ENCODE measurements at regions not wholly inside any gene's neighbourhood (a gene's known extent, or its start where the extent isn't known, plus 50 kb on each side); places are given as distances from the start of the nearest gene placed in this dataset.

GRCh38 chr18:56021809-56022195 lies 433.8 kb upstream of the TCF4 start:
- H3K27me3 Mint-ChIP-seq (ENCODE audit: low read depth): no peaks in the 10 kb centered on the region
- CTCF ChIA-PET: interaction anchor here (0.7 kb wide), 1 partner anchor 85 kb away, joined by 3 read pairs; no protein-coding TSS in a partner anchor
- no peak overlapping the region for H3K27ac Mint-ChIP-seq
- DNase-seq: no peak
- no peaks in the 10 kb centered on the region for H3K9me3 Mint-ChIP-seq
- intact Hi-C loops (cut with micrococcal nuclease): no loop called here
- no peaks in the 10 kb centered on the region for H3K36me3 Mint-ChIP-seq (ENCODE audit: low read depth)
- H3K4me1 Mint-ChIP-seq (ENCODE audit: low read depth): no peaks in the 10 kb centered on the region
- H3K4me3 Mint-ChIP-seq: no peak overlapping the region

DNA sequence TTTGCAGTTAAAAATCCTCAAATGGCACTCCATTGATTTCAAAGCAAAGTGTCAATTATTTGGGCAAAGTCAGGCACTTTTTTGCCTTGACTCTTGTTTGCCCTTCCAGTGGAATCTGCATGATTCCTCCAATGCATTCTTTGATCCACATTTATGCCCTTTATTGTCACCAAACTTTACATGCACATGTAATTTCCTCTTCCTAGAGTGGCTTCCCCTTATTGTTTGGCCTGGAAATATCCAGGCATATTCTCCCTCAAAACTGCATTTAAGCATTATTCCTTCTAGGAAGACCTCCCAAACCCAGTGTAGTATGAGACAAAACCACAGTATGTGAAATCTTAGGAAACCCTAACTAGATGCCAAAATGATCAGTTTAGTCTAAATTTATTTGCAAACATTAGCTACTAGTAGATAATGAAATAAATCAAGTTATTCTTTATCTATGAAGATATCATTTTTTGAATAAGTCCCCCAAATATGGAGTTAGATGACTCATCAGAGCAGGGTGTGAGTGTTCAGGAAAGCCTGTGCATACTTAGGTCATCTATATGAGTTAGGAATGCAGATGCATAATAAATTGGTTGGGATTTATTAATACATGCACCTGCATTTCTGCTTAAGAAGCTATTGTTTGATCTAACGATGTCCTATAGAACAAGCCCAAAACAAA lies 433.3 kb upstream of the TCF4 start:
- no peak for DNase-seq
- Mint-ChIP-seq H3K9me3 (no peaks in the 10 kb centered on the region), H3K27me3 (ENCODE audit: low read depth) (no peaks in the 10 kb centered on the region), H3K27ac (no peak overlapping the region), H3K36me3 (ENCODE audit: low read depth) (no peaks in the 10 kb centered on the region), H3K4me1 (ENCODE audit: low read depth) (no peaks in the 10 kb centered on the region), H3K4me3 (no peak overlapping the region)
- CTCF ChIA-PET: no interaction called here
- intact Hi-C loops (cut with micrococcal nuclease): no loop called here

GRCh38 chr18:56019908-56020307 lies 431.9 kb upstream of the TCF4 start:
- Mint-ChIP-seq H3K4me3 (no peak overlapping the region), H3K36me3 (ENCODE audit: low read depth) (no peaks in the 10 kb centered on the region), H3K27ac (no peak overlapping the region), H3K9me3 (no peaks in the 10 kb centered on the region), H3K27me3 (ENCODE audit: low read depth) (no peaks in the 10 kb centered on the region), H3K4me1 (ENCODE audit: low read depth) (no peaks in the 10 kb centered on the region)
- CTCF ChIA-PET: no interaction called here
- intact Hi-C loops (cut with micrococcal nuclease): no loop called here
- no peak for DNase-seq

DNA sequence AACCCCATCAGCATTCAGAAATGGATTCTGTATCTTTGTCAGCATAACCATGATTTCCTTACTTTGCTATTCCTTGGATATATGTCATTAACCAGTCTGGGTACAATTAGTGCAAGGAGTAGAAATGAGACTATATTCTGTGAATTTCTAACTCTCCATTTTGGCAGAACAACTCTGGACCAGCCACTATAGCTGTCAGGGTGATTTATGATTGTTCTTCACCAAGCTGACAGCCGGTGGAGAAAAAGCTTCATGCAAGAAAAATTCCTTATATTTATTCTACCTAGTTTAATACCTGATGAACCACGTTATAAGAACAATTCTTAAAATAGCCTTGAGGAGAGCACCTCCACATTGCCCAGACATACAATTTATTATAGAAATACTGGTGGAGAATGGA lies 431.2 kb upstream of the TCF4 start:
- H3K27ac Mint-ChIP-seq: no peak overlapping the region
- H3K36me3 Mint-ChIP-seq (ENCODE audit: low read depth): no peaks in the 10 kb centered on the region
- intact Hi-C loops (cut with micrococcal nuclease): no loop called here
- no peaks in the 10 kb centered on the region for H3K27me3 Mint-ChIP-seq (ENCODE audit: low read depth)
- H3K4me3 Mint-ChIP-seq: no peak overlapping the region
- no peaks in the 10 kb centered on the region for H3K4me1 Mint-ChIP-seq (ENCODE audit: low read depth)
- H3K9me3 Mint-ChIP-seq: no peaks in the 10 kb centered on the region
- CTCF ChIA-PET: no interaction called here
- no peak for DNase-seq

DNA sequence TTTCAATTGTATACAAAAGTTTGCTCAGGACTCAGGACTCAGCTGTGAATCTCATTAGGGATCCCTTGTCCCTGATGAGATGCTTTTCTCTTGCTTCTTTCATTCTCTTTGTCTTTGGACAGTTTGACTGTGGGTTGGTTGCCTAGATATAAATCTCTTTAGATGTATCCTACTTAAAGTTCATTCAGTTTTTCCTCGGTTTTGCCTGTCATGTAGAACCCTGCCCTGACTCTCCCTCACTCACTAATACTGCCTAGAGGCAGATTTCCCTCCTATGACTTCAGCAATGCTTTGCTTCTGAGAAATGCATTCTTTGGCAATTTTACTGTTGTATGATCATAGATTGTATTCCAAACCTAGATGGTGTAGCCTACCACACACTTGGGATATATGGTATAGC lies 421.4 kb upstream of the TCF4 start:
- intact Hi-C loops (cut with micrococcal nuclease): no loop called here
- no peaks in the 10 kb centered on the region for H3K27me3 Mint-ChIP-seq (ENCODE audit: low read depth)
- CTCF ChIA-PET: no interaction called here
- no peak overlapping the region for H3K4me3 Mint-ChIP-seq
- DNase-seq: no peak
- H3K9me3 Mint-ChIP-seq: peaks cover 18% of the 10 kb centered on the region
- H3K27ac Mint-ChIP-seq: no peak overlapping the region
- no peaks in the 10 kb centered on the region for H3K36me3 Mint-ChIP-seq (ENCODE audit: low read depth)
- no peaks in the 10 kb centered on the region for H3K4me1 Mint-ChIP-seq (ENCODE audit: low read depth)

DNA sequence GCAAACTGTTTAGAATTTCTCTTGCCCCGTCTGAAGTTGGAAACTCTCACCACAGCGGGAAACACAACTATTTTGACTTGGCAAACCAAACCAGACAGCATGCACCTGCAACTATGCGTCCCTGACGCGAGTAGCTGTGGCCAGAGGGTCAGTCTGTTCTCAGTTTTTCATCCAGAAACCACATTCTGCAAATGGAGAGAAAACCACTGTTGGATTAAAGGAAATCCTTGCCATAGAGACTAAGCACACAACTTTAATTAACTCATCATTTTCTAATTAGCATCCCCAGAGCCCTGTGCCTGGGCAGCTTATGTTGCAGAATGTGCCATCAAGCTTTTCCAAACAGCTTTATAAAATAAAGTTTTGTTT lies 415.7 kb upstream of the TCF4 start:
- Mint-ChIP-seq H3K36me3 (ENCODE audit: low read depth) (no peaks in the 10 kb centered on the region), H3K27ac (no peak overlapping the region), H3K27me3 (ENCODE audit: low read depth) (no peaks in the 10 kb centered on the region), H3K4me1 (ENCODE audit: low read depth) (no peaks in the 10 kb centered on the region), H3K4me3 (no peak overlapping the region), H3K9me3 (no peaks in the 10 kb centered on the region)
- DNase-seq: no peak
- CTCF ChIA-PET: no interaction called here
- intact Hi-C loops (cut with micrococcal nuclease): no loop called here

DNA sequence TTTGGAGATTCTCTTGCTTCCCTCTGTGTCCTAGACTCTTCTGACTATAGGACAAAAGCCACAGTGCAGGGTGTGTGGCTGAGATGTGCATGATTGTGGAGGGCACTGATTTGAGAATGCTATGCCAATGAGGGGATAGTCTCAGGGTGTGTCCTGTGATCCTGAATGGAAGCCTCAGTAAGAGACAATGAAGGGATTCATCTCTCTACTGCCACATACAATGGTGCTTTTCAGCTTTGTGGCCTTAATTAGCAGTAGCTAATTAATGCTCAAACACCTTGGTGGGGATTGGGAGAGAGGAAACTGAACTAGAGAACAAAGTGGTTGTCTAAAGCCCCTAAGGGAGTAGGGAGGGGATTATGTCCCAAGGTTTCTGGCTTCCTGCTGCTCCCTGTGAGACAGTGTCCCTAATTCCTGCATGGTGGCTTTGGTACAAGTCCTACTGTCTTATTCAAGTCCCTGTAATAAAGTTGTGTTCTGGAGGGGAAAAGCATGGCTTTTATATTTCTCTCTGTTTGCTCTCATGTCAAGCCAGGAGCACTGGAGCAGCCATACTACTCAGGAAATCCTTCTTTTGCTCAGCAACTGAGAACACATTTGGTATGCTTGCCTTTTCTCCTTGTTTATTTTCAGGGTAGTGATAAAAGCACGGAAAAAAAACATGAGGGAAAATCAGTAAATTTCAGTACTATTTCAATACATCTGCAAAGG lies 415.2 kb upstream of the TCF4 start:
- H3K9me3 Mint-ChIP-seq: no peaks in the 10 kb centered on the region
- H3K36me3 Mint-ChIP-seq (ENCODE audit: low read depth): no peaks in the 10 kb centered on the region
- no peak overlapping the region for H3K4me3 Mint-ChIP-seq
- DNase-seq: no peak
- CTCF ChIA-PET: no interaction called here
- intact Hi-C loops (cut with micrococcal nuclease): no loop called here
- H3K27ac Mint-ChIP-seq: no peak overlapping the region
- H3K4me1 Mint-ChIP-seq (ENCODE audit: low read depth): no peaks in the 10 kb centered on the region
- H3K27me3 Mint-ChIP-seq (ENCODE audit: low read depth): no peaks in the 10 kb centered on the region

DNA sequence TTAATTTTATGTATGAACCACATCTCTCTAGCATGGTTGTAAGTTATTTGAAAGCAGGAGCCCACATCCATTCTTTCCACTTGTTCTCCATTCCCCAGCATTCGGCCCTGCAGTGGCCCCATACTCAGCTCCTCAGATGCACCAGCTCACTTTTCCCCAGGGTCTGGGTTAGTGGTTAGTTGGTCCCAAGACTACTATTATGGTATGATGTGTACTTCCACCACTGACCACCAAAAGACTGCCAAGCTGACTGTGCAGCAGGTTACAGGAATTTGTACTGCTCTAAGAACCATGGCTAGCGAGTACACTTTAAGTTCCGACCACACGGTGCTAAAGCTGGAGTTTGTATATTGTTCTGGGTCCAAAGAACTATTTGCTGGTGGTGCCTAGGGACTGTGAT lies 413.6 kb upstream of the TCF4 start:
- Mint-ChIP-seq H3K36me3 (ENCODE audit: low read depth) (no peaks in the 10 kb centered on the region), H3K9me3 (no peaks in the 10 kb centered on the region), H3K4me1 (ENCODE audit: low read depth) (no peaks in the 10 kb centered on the region), H3K4me3 (no peak overlapping the region), H3K27me3 (ENCODE audit: low read depth) (no peaks in the 10 kb centered on the region), H3K27ac (no peak overlapping the region)
- intact Hi-C loops (cut with micrococcal nuclease): no loop called here
- DNase-seq: no peak
- CTCF ChIA-PET: no interaction called here

- Mint-ChIP-seq H3K4me1 (ENCODE audit: low read depth) (no peaks in the 10 kb centered on the region), H3K9me3 (no peaks in the 10 kb centered on the region), H3K4me3 (no peak overlapping the region), H3K36me3 (ENCODE audit: low read depth) (no peaks in the 10 kb centered on the region), H3K27me3 (ENCODE audit: low read depth) (no peaks in the 10 kb centered on the region), H3K27ac (no peak overlapping the region)
- no peak for DNase-seq
- CTCF ChIA-PET: no interaction called here
- intact Hi-C loops (cut with micrococcal nuclease): no loop called here
These were observed 412.0 kb upstream of the TCF4 start for GRCh38 chr18:56000041-56000440.

DNA sequence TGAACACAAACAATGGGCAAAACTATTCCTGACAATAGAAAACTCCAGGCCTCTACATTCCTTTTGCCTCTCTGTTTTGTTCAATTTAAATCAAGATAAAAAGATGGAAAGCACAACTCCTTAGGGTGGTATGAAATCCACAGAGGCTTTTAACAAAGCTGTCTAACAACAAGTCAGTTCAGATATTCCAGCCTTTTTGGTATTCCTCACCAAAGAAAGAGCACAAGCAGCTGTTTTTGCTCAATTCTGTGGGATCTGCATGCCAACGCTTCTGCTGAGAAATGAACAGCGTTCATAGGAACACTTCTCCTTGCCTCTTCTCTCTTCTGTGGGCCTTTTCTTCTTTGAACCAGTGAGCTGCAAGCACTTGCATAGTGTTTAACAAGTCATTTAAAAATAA lies 411.6 kb upstream of the TCF4 start:
- Mint-ChIP-seq H3K27ac (no peak overlapping the region), H3K9me3 (no peaks in the 10 kb centered on the region), H3K4me3 (no peak overlapping the region), H3K4me1 (ENCODE audit: low read depth) (no peaks in the 10 kb centered on the region), H3K36me3 (ENCODE audit: low read depth) (no peaks in the 10 kb centered on the region), H3K27me3 (ENCODE audit: low read depth) (no peaks in the 10 kb centered on the region)
- intact Hi-C loops (cut with micrococcal nuclease): no loop called here
- no peak for DNase-seq
- CTCF ChIA-PET: no interaction called here

- no peak for DNase-seq
- intact Hi-C loops (cut with micrococcal nuclease): no loop called here
- no peak overlapping the region for H3K4me3 Mint-ChIP-seq
- H3K27ac Mint-ChIP-seq: no peak overlapping the region
- no peaks in the 10 kb centered on the region for H3K27me3 Mint-ChIP-seq (ENCODE audit: low read depth)
- no peaks in the 10 kb centered on the region for H3K36me3 Mint-ChIP-seq (ENCODE audit: low read depth)
- H3K4me1 Mint-ChIP-seq (ENCODE audit: low read depth): no peaks in the 10 kb centered on the region
- CTCF ChIA-PET: no interaction called here
- no peaks in the 10 kb centered on the region for H3K9me3 Mint-ChIP-seq
These were observed 410.9 kb upstream of the TCF4 start for GRCh38 chr18:55998801-55999385.

GRCh38 chr18:55998071-55998522 lies 410.1 kb upstream of the TCF4 start:
- no peaks in the 10 kb centered on the region for H3K9me3 Mint-ChIP-seq
- H3K27ac Mint-ChIP-seq: no peak overlapping the region
- no peaks in the 10 kb centered on the region for H3K4me1 Mint-ChIP-seq (ENCODE audit: low read depth)
- no peak overlapping the region for H3K4me3 Mint-ChIP-seq
- H3K36me3 Mint-ChIP-seq (ENCODE audit: low read depth): no peaks in the 10 kb centered on the region
- H3K27me3 Mint-ChIP-seq (ENCODE audit: low read depth): no peaks in the 10 kb centered on the region
- DNase-seq: no peak
- CTCF ChIA-PET: no interaction called here
- intact Hi-C loops (cut with micrococcal nuclease): no loop called here

- H3K4me3 Mint-ChIP-seq: no peak overlapping the region
- no peaks in the 10 kb centered on the region for H3K4me1 Mint-ChIP-seq (ENCODE audit: low read depth)
- DNase-seq: no peak
- H3K27me3 Mint-ChIP-seq (ENCODE audit: low read depth): no peaks in the 10 kb centered on the region
- no peak overlapping the region for H3K27ac Mint-ChIP-seq
- CTCF ChIA-PET: no interaction called here
- no peaks in the 10 kb centered on the region for H3K9me3 Mint-ChIP-seq
- no peaks in the 10 kb centered on the region for H3K36me3 Mint-ChIP-seq (ENCODE audit: low read depth)
- intact Hi-C loops (cut with micrococcal nuclease): no loop called here
These were observed 409.2 kb upstream of the TCF4 start for GRCh38 chr18:55997151-55997561.
